ENCODE measurements at regions not wholly inside any gene's neighbourhood (a gene's known extent, or its start where the extent isn't known, plus 50 kb on each side); places are given as distances from the start of the nearest gene placed in this dataset.
"Not testable (repeated sequence)": the region's sequence is repeated elsewhere in the genome, so short reads cannot be mapped to it uniquely, and the experiment has no call there.

GRCh38 chrX:94041881-94042280 lies 367.9 kb downstream of the FAM133A start:
- DNase-seq, result no peak

- DNase-seq, result no peak
These were observed 371.7 kb downstream of the FAM133A start for GRCh38 chrX:94045724-94046123.

- DNase-seq, result no peak
These were observed 377.9 kb downstream of the FAM133A start for GRCh38 chrX:94051926-94052325.

GRCh38 chrX:94053575-94053974 lies 379.6 kb downstream of the FAM133A start:
- DNase-seq, result no peak

- DNase-seq, result no peak
These were observed 383.4 kb downstream of the FAM133A start for GRCh38 chrX:94057385-94057784.

GRCh38 chrX:94058728-94059382 lies 384.8 kb downstream of the FAM133A start:
- DNase-seq, result peak; percentile 4

GRCh38 chrX:94065091-94065490 lies 391.1 kb downstream of the FAM133A start:
- no peak for DNase-seq

GRCh38 chrX:94089149-94089548 lies 415.1 kb downstream of the FAM133A start:
- no peak for DNase-seq

GRCh38 chrX:94097868-94098267 lies 423.9 kb downstream of the FAM133A start:
- no peak for DNase-seq

- no peak for DNase-seq
These were observed 434.0 kb downstream of the FAM133A start for GRCh38 chrX:94107981-94108380.

- DNase-seq, result no peak
These were observed 440.4 kb downstream of the FAM133A start for GRCh38 chrX:94114362-94114761.

GRCh38 chrX:94121799-94122198 lies 447.8 kb downstream of the FAM133A start:
- no peak for DNase-seq

GRCh38 chrX:94123062-94123461 lies 449.1 kb downstream of the FAM133A start:
- DNase-seq, result no peak

- no peak for DNase-seq
These were observed 489.0 kb downstream of the FAM133A start for GRCh38 chrX:94162971-94163370.

- DNase-seq, result no peak
These were observed 504.3 kb downstream of the FAM133A start for GRCh38 chrX:94178145-94178788.

GRCh38 chrX:94204524-94204923 lies 530.5 kb downstream of the FAM133A start:
- DNase-seq, result no peak

GRCh38 chrX:94216738-94217137 lies 542.7 kb downstream of the FAM133A start:
- DNase-seq, result no peak

GRCh38 chrX:94252211-94252610 lies 578.2 kb downstream of the FAM133A start:
- DNase-seq, result no peak

- DNase-seq, result no peak
These were observed 582.4 kb downstream of the FAM133A start for GRCh38 chrX:94256396-94256795.

GRCh38 chrX:94265323-94265722 lies 591.3 kb downstream of the FAM133A start:
- no peak for DNase-seq

- DNase-seq, result no peak
These were observed 614.3 kb downstream of the FAM133A start for GRCh38 chrX:94288325-94288724.

GRCh38 chrX:94288972-94289371 lies 615.0 kb downstream of the FAM133A start:
- no peak for DNase-seq

GRCh38 chrX:94302446-94302845 lies 628.4 kb downstream of the FAM133A start:
- DNase-seq, result no peak

- no peak for DNase-seq
These were observed 655.2 kb downstream of the FAM133A start for GRCh38 chrX:94329182-94329581.

GRCh38 chrX:94341730-94342129 lies 667.7 kb downstream of the FAM133A start:
- not testable (repeated sequence) for DNase-seq
